ENCODE measurements at regions not wholly inside any gene's neighbourhood (a gene's known extent, or its start where the extent isn't known, plus 50 kb on each side); places are given as distances from the start of the nearest gene placed in this dataset.

DNA sequence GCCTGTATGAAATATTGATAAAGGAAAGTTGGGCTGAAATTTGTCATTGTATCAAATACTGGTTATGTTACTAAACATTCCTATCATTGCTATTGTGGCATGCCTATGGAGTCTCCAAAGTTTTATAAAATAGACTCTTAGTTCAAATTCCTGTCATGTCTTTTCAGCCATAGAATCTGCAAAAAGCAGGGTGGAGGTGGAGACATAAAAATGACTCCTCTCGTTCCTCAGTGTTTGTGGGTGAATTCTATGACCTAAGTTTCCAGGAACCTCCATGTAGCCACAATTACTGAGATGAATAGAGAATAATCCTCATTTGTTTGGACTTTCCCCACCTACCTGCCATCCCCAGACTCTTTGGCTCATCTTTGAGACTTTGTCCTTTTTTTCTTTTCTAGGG, 326.3 kb upstream of the ETAA1 start:
- no peak for TF ChIP-seq SUZ12 (IDR thresholded peaks at IDR 0.05)
- TF ChIP-seq FOXK2 (IDR thresholded peaks at IDR 0.05): no peak
- no peak for TF ChIP-seq ELF4 (IDR thresholded peaks at IDR 0.05)
- TF ChIP-seq FOXM1 (IDR thresholded peaks at IDR 0.05; ENCODE audit: borderline replicate concordance): no peak
- no peak for TF ChIP-seq CTBP1 (IDR thresholded peaks at IDR 0.05; ENCODE audit: borderline replicate concordance)
- TF ChIP-seq L3MBTL2 (conservative IDR thresholded peaks at IDR 0.05): no peak
- TF ChIP-seq NFRKB (IDR thresholded peaks at IDR 0.05): no peak
- no peak for TF ChIP-seq TARDBP (IDR thresholded peaks at IDR 0.05)
- TF ChIP-seq HDGF (IDR thresholded peaks at IDR 0.05; ENCODE audit: borderline replicate concordance): no peak
- TF ChIP-seq ARNT (IDR thresholded peaks at IDR 0.05): no peak
- TF ChIP-seq BHLHE40 (IDR thresholded peaks at IDR 0.05; ENCODE audit: borderline replicate concordance): no peak

Measured in HEK293T (cell line).